Activated CD8-positive, alpha-beta memory T cell treated with anti-CD3 and anti-CD28 coated beads, Interleukin-2, amount 50 U/mL, for 1 hour (primary cell): ENCODE measurements at regions not wholly inside any gene's neighbourhood (a gene's known extent, or its start where the extent isn't known, plus 50 kb on each side); places are given as distances from the start of the nearest gene placed in this dataset.

Experiments used
- DNase-seq: peaks from one replicate; pipeline ENCODE4 v3.0.0-alpha.2; 2020; ENCODE audit errors: extremely low read depth

DNA sequence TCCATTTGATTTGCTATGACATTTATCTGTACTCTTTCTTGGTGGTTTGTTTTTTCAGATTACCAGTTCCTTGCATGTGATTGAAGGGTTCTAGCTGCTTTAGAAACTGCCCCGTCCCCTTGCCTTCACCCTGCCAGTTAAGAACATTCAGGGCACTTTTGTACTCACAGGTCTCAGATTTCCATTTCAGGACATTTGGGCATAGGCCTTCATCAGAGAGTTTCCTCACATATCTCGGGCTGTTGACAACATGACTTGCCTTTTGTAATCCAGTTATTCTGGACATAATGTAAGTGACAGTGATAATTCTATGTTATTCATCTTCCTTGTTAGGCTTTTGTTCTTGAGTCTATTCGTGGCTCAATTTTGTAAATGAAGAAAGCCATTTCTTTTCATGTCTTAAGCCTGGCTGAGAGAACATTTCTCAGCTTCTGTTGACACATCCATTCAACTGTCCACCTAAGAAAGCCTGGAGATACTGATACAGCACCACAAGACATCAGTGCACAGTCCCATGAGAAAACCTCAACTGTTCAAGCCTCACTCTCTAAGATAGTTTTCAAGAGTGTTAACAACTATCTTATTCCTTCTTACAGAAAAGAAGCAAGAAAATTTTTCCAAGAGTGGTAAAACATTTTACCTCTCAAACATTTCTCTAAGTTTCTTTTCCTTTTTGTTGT, 209.3 kb upstream of the SGK1 start:
- no peak for DNase-seq

DNA sequence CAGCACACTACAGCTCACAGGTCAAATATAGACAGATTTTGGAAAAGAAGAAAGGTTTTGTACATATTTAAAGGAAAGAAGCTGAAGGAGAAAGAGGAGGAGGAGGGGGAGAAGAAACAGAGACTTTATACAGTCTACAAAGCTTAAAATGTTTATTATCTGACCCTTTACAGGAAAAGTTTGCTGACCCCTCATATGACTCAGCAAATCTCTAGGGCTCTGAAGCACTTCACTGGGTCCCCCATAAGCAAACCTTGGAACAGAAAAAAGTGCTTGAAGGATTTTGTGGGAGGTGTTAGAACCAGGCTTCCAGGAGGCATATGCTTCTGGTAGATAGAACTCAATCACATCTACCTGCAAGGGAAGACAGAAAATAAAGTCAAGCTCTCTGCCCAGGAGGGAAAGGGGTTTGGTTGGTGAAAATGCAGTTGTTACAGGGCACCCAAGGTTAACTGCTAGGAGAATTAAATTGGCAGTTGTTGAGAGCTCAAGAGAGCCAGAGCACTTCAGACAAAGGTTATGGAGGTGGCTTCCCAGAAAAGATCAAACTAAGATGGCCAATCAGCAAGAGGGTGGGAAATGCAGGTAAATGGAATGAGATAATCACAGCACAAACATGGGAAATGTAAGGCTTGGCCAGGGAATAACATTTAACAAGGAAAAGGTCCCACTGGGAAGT, 207.4 kb upstream of the SGK1 start:
- no peak for DNase-seq

DNA sequence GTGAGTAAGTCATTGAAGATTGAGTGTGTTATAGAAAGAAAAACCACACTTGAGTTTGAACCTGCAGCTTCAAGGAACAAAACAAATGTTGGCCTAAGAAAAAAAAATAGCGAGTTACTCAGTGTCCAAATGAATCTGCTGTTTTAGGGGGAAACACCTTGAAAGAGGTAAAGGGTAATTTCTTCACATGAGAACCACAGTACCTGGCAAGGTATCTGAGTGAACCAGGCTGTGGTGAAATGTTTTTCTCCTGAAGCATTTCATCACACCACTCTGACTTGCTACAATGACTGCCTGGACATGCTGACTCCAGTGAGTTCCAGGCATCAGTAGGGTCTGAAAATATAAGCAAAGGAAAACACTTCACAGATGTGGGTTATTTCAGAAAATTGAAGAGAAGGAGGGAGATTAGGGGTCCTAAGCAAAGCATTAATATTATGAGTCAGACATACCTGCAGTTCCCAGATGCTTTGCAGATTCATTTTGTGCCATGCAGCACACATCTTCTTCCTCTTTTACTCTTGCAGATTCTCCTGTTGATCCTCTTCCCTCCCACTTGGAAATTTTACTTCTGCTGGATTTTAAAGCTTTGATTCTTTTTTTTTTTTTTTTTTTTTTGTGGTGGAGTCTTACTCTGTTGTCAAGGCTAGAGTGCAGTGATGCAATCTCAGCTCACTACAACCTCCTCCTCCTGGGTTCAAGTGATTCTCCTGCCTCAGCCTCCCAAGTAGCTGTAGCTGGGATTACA, 206.2 kb upstream of the SGK1 start:
- DNase-seq = no peak

DNA sequence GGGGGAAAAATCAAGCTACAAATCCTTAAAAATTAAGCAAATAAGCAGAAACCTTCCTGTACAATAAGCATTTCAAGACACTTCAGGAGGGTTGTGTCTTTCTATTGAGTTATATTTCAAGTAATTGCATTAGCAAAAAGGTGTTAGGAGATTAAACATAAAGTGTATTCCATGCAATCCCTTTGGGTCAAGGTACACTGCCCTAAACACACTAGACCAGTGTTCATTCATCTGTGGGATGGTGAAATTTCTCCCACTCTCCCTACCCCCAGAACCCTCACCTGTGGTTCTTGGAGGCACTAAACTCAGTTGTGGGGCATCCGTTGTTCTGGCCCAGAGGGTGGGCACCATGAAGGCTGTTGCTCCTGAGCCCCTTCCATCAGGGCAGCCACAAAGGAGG, 205.1 kb upstream of the SGK1 start:
- DNase-seq = no peak

DNA sequence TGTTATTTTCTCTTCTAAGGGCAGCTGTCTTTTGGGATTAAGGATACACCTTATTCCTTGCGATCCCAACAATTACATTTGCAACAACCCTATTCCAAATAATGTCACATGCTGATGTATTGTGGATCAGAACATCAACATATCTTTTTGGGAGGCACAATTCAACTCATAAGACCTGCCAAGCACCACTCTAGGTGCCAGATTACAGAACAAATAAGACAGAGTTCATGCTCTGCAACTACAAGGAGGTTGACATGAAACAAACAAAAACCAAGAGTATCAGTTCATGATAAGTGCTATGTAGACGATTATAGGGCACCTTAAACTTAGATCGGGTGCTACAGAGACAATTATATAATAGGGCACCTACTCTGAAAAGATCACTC, 203.2 kb upstream of the SGK1 start:
- DNase-seq = no peak

DNA sequence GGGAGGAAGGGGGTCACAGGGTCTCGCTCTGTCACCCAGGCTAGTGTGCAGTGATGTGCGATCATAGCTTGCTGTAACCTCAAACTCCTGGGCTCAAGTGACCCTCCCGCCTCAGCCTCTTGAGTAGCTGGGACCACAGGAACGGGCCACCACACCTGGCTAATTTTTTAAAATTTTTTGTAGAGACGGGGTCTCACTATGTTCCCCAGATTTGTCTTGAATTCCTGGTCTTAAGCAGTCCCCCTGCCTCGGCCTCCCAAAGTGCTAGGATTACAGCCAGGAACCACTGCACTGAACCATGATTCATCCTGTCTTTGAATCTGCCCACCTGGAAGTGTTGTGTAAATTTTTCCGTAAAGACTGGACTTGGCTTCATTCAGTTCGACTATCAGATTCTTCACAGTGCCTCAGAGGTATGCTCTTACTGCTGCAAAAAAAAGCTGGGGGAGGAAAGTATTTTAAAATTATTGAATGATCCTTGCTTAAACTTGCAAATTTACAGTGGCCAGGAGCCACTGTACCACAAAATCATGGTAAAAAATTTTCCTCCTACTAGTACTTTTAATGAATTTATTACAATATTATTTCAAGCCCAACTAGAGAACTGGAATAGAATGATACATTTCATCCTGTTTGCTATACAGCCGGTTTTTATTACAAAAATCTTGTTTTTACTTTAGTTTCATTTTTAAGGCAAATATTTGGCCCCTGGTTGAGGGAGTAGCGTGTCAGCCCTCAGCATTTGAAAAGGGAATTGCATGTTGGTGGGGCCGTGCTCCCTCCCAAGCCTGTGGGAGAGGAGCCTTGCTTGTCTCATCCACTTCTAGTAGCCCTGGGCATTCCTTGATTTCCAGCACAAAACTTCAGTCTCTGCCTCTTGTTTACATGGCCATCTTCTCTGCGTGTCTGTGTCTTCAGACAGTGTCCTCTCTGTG, 202.5 kb upstream of the SGK1 start:
- no peak for DNase-seq

GRCh38 chr6:134519465-134519864, 201.6 kb upstream of the SGK1 start:
- no peak for DNase-seq

GRCh38 chr6:134517868-134518267, 200.0 kb upstream of the SGK1 start:
- DNase-seq = no peak

DNA sequence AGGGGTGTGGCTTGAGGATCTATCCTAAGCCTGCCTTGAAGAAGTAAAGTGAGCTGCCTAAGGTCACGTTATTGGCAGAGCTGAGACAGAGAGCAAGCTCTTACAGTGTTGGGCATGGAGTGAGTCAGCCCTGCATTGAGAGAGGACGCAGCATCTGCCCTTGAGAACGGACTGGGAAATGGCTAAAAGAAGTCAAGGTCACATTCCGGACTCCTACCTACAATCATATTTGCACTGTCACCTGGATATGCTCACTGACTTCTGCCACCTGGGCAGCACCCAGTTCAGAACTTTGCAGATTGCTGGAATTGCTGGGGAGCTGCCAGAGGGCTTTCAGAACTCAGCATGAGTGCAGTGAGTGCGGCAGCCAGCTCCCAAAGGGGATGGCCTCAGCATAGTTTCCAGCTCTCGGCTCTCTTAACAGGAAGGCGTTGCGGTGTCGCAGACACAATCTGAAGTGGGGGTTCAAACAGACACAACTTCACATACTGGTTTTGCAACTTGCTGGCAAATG, 199.3 kb upstream of the SGK1 start:
- DNase-seq = no peak

- DNase-seq = no peak
Measured at GRCh38 chr6:134516582-134516981, 198.7 kb upstream of the SGK1 start.

DNA sequence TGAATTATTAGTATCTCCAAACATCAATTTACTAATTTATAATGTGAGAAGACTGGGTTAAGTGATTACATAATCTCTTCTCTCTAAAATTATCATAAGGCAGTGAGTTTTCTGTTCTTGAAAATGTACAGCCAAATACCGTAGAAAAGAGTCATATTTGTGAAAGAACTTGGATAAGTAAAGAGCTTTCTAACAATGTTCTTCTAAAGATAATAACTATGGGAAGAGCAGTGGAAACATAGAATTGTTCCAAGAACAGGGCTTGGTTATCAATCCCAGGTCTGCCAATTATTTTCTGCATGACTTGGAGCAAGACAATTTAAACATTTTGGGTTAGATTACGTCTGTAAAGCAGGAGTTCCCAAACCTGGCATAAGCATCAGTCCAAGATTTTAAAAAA, 198.1 kb upstream of the SGK1 start:
- no peak for DNase-seq

- DNase-seq = no peak
Measured at GRCh38 chr6:134512981-134513391, 195.1 kb upstream of the SGK1 start.

GRCh38 chr6:134511984-134512683, 194.2 kb upstream of the SGK1 start:
- DNase-seq = no peak

GRCh38 chr6:134510920-134511319, 193.0 kb upstream of the SGK1 start:
- DNase-seq = no peak

DNA sequence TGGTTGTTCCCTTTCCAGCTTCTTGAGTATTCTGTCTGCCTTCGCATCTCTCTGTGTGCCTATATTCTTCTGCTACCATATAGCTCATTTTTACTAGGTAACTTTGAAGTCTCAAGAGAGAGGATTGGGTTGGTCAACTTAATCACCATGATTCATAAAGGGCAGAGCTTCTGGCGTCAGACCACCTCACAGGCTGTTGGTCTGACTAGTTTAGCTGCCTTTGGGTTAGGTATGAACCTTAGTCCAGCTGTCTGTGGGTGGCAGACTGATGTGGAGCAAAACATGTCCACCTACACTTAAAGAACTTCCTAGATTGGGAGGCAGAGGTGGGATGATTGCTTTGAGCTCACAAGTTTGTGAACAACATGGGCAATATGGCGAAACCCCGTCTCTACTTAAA, 192.2 kb upstream of the SGK1 start:
- no peak for DNase-seq

DNA sequence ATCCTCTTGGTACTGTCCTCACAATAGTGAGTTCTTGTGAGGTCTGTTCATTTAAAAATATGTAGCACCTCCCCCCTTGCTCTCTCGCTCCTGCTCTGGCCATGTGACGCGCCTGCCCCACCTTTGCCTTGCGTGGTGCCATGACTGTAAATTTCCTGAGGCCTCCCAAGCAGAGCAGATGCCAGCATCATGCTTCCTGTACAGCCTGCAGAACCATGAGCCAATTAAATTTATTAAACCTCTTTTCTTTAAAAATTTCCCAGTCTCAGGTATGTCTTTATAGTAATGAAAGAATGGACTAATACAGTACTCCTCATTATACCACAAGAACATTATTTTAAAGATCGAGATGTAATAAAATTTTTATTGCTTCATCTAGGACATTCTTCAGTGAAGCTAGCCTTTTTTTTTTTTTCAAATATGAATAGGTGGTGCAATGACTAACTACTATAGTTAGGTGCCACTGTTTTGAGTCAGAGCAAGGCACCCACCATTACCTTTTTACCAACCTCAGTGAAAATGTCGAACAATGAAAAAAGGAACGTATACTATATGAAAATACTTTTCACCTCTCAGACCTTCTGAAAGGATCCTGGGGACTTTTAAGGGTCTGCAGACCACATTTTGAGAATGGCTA, 191.1 kb upstream of the SGK1 start:
- DNase-seq = no peak

GRCh38 chr6:134506162-134506561, 188.2 kb upstream of the SGK1 start:
- no peak for DNase-seq

- DNase-seq = no peak
Measured at GRCh38 chr6:134503585-134504281, 185.8 kb upstream of the SGK1 start.

DNA sequence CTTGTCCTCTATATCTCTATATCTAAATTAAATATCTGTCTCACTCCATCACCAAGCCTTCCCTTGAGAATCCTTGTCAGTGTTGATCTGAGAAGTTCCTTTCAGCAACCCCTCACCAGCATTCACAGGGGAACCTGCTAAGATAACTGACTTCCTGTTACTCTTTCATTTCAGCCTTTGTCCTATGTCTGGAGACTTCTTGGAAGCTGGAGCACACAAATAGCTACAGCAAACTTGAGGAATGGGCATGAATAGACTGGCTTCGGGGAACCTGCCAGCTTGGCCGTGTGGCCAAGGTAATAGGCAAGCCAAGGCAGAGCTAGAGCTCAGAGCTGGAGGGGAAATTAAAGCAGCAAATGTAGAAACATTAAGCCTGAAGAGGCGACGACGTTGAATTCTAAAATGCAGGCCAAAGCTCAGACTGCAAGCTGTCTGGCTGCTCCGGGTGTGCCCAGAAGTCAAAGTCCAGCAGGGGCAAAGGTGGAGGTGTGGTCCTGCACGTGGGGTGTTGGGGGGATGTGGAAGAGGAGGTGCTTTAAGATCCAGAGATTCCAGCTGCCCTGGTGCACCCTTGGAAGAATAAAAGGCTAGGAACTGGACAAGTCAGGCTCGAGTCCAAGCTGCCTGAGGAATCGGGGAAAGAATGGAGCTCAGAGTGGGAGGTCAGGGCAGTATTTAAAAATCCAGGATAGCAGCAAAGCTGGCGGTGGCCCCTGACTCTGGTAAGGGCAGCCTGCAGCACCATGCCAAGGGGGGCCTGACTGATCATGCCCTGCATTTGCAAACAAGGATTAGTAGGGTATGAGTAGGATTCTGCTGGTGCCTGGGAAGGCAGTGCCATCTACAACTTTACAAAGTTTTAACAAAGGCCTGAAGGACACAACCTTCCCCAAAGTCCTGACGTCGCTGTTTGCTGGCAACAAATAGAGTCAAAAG, 185.0 kb upstream of the SGK1 start:
- DNase-seq = no peak
